Mesenchymal stem cell (in vitro differentiated cells and primary cell): ENCODE measurements at regions not wholly inside any gene's neighbourhood (a gene's known extent, or its start where the extent isn't known, plus 50 kb on each side); places are given as distances from the start of the nearest gene placed in this dataset. TPM values are rescaled to one million over a fixed set of nuclear protein-coding genes. Genes with fewer than 3 reads are reported as not detected.

Experiments used
- DNase-seq: peaks from one replicate; pipeline ENCODE4 v3.0.0-alpha.2; 2013
- H2AFZ ChIP-seq: one replicate; pipeline ENCODE4 v1.6.1; 2013; ENCODE audit warnings: low read depth, mild to moderate bottlenecking, control low read depth, inconsistent platforms, low read length, moderate library complexity
- H2AK5ac ChIP-seq: 2 replicates; pipeline ENCODE4 v1.6.1; 2013; ENCODE audit warnings: low read length, moderate library complexity, mild to moderate bottlenecking, inconsistent platforms; ENCODE audit not compliant: severe bottlenecking
- H2BK120ac ChIP-seq: one replicate; pipeline ENCODE4 v1.6.1; 2013; ENCODE audit warnings: low read depth, mild to moderate bottlenecking, inconsistent platforms, low read length, moderate library complexity
- H2BK12ac ChIP-seq, 2 experiments: one replicate each; pipeline ENCODE4 v1.6.1; 2013; ENCODE audit warnings: inconsistent platforms in 2 of 2, low read length in 2 of 2, mild to moderate bottlenecking in 2 of 2, moderate library complexity in 2 of 2, control low read depth in 1 of 2
- H2BK15ac ChIP-seq: one replicate; pipeline ENCODE4 v1.6.1; 2013; ENCODE audit warnings: mild to moderate bottlenecking, low read depth, inconsistent platforms; ENCODE audit not compliant: poor library complexity, severe bottlenecking
- H2BK5ac ChIP-seq: 2 replicates; pipeline ENCODE4 v1.6.1; 2013; ENCODE audit warnings: low read depth, mild to moderate bottlenecking, low read length, control low read depth, inconsistent platforms; ENCODE audit not compliant: poor library complexity, severe bottlenecking
- H3K14ac ChIP-seq, 2 experiments: one replicate each; pipeline ENCODE4 v1.6.1; 2013; ENCODE audit warnings: inconsistent platforms in 2 of 2, low read length in 2 of 2, control low read depth in 1 of 2, mild to moderate bottlenecking in 1 of 2, moderate library complexity in 1 of 2
- H3K18ac ChIP-seq, 2 experiments: one replicate each; pipeline ENCODE4 v1.6.1; 2013; ENCODE audit warnings: inconsistent platforms in 2 of 2, low read length in 2 of 2, control low read depth in 1 of 2, low read depth in 1 of 2, mild to moderate bottlenecking in 1 of 2
- H3K23ac ChIP-seq, 2 experiments: one replicate each; pipeline ENCODE4 v1.6.1; 2013; ENCODE audit warnings: inconsistent platforms in 2 of 2, low read length in 2 of 2, mild to moderate bottlenecking in 2 of 2, moderate library complexity in 2 of 2, control low read depth in 1 of 2
- H3K27ac ChIP-seq: 2 replicates; pipeline ENCODE4 v1.5.1; 2013; ENCODE audit warnings: mild to moderate bottlenecking, moderate library complexity, low read length, control low read depth, inconsistent platforms; ENCODE audit not compliant: poor library complexity, severe bottlenecking
- H3K27me3 ChIP-seq, 2 experiments: 2 replicates each; pipeline versions ENCODE4 v1.6.1 to v1.7.0; 2013; ENCODE audit warnings: low read length in 2 of 2, mild to moderate bottlenecking in 2 of 2, moderate library complexity in 2 of 2, control low read depth in 1 of 2, inconsistent platforms in 1 of 2; ENCODE audit not compliant: control insufficient read depth in 1 of 2, insufficient read depth in 1 of 2
- H3K36me3 ChIP-seq, 2 experiments: 2 replicates each; pipeline versions ENCODE4 v1.6.1 to v1.7.0; 2013; ENCODE audit warnings: low read length in 2 of 2, control low read depth in 1 of 2, inconsistent platforms in 1 of 2, low read depth in 1 of 2, mild to moderate bottlenecking in 1 of 2; ENCODE audit not compliant: insufficient read depth in 2 of 2, control insufficient read depth in 1 of 2
- H3K4ac ChIP-seq, 2 experiments: one replicate each; pipeline ENCODE4 v1.6.1; 2013; ENCODE audit warnings: inconsistent platforms in 2 of 2, low read length in 2 of 2, mild to moderate bottlenecking in 2 of 2, moderate library complexity in 2 of 2, control low read depth in 1 of 2, low read depth in 1 of 2
- H3K4me1 ChIP-seq: 2 replicates; pipeline ENCODE4 v1.6.1; 2013; ENCODE audit warnings: low read depth, low read length, control low read depth; ENCODE audit not compliant: control insufficient read depth, insufficient read depth
- H3K4me2 ChIP-seq: 2 replicates; pipeline ENCODE4 v1.6.1; 2013; ENCODE audit warnings: low read length, mild to moderate bottlenecking, inconsistent platforms; ENCODE audit not compliant: poor library complexity, severe bottlenecking
- H3K4me3 ChIP-seq, 2 experiments: 2 replicates each; pipeline versions ENCODE4 v1.5.1 to v1.7.0; 2013; ENCODE audit warnings: low read length in 2 of 2, mild to moderate bottlenecking in 2 of 2, control low read depth in 1 of 2, low read depth in 1 of 2; ENCODE audit not compliant: insufficient read depth in 1 of 2
- H3K79me1 ChIP-seq: replicated peaks from 2 replicates; pipeline ENCODE4 v1.6.1; 2013; ENCODE audit warnings: mild to moderate bottlenecking, control low read depth, low read length, inconsistent platforms; ENCODE audit not compliant: poor library complexity, severe bottlenecking
- H3K9ac ChIP-seq: 2 replicates; pipeline ENCODE4 v1.7.0; 2013; ENCODE audit warnings: mild to moderate bottlenecking, low read length, moderate library complexity
- H3K9me3 ChIP-seq: 2 replicates; pipeline ENCODE4 v1.7.0; 2013; ENCODE audit warnings: mild to moderate bottlenecking, low read length; ENCODE audit not compliant: control insufficient read depth
- H4K8ac ChIP-seq: one replicate; pipeline ENCODE4 v1.6.1; 2013; ENCODE audit warnings: inconsistent platforms, mild to moderate bottlenecking, low read length, moderate library complexity
- H4K91ac ChIP-seq: one replicate; pipeline ENCODE4 v1.6.1; 2013; ENCODE audit warnings: mild to moderate bottlenecking, low read length, inconsistent platforms
- whole genome bisulfite sequencing: methylation state at CpG from one replicate; pipeline ENCODE4 v1.1.7; 2013; ENCODE audit warnings: mixed read lengths; 5-methylcytosine and 5-hydroxymethylcytosine counted together
- small RNA-seq: library from polyadenylated mRNA; stranded (forward); fragments of <200 nt; extraction: miRNeasy Mini kit (QIAGEN cat#:217004); gene quantifications from one replicate; pipeline ENCODE3, GENCODE V24; 2013; ENCODE audit warnings: low read depth

- no peak overlapping the region for H2AFZ ChIP-seq
- no peak overlapping the region for H3K27ac ChIP-seq
- no peak overlapping the region for H2AK5ac ChIP-seq
- no peak overlapping the region for H3K18ac ChIP-seq
- H3K14ac ChIP-seq, result no peak overlapping the region
- no peak overlapping the region for H3K4me3 ChIP-seq
- no peak overlapping the region for H3K23ac ChIP-seq
- no CpG with 5 or more reads among the region's 1 CpG for WGBS
- no peak overlapping the region for H3K4ac ChIP-seq
- no peak overlapping the region for H3K4me2 ChIP-seq
- H3K36me3 ChIP-seq, result no peaks in the 10 kb centered on the region
- no peak overlapping the region for H4K8ac ChIP-seq
- H2BK5ac ChIP-seq, result no peak overlapping the region
- H2BK15ac ChIP-seq, result no peak overlapping the region
- H4K91ac ChIP-seq, result no peak overlapping the region
- no peak for DNase-seq
- H3K4me1 ChIP-seq, result no peaks in the 10 kb centered on the region
- no peak overlapping the region for H2BK12ac ChIP-seq
- H3K27me3 ChIP-seq, result peaks cover 20 to 43% of the 10 kb centered on the region in 2 experiments
- no peak overlapping the region for H3K9ac ChIP-seq
- H3K79me1 ChIP-seq, result no peaks in the 10 kb centered on the region
- no peak overlapping the region for H2BK120ac ChIP-seq
- H3K9me3 ChIP-seq, result peaks cover 4% of the 10 kb centered on the region
Observed at GRCh38 chr5:154529282-154529681, 51.3 kb upstream of the HAND1 start.

GRCh38 chr5:154528005-154528594 lies 50.1 kb upstream of the HAND1 start:
- Histone ChIP-seq H4K91ac (no peak overlapping the region), H3K27me3 (peaks cover 32 to 49% of the 10 kb centered on the region in 2 experiments), H2BK15ac (no peak overlapping the region), H2AK5ac (no peak overlapping the region), H3K79me1 (no peaks in the 10 kb centered on the region), H2BK120ac (no peak overlapping the region), H3K4me1 (no peaks in the 10 kb centered on the region), H2BK12ac (no peak overlapping the region), H3K9ac (no peak overlapping the region), H3K4me2 (no peak overlapping the region), H3K9me3 (peaks cover 4% of the 10 kb centered on the region), H3K18ac (no peak overlapping the region), H3K4me3 (no peak overlapping the region), H3K27ac (no peak overlapping the region), H3K23ac (no peak overlapping the region), H3K4ac (no peak overlapping the region), H3K14ac (no peak overlapping the region), H2BK5ac (no peak overlapping the region), H4K8ac (no peak overlapping the region), H2AFZ (no peak overlapping the region), H3K36me3 (no peaks in the 10 kb centered on the region)
- no peak for DNase-seq
- WGBS, result 81% methylated on average over 4 of the region's 5 CpGs

Small RNAs in the stretch of these regions (small RNA-seq; reads per million reads assigned to genes)
- 1.7 reads per million for gene MIR1303
- not detected for gene MIR3141
